KG1 (cell line): ENCODE measurements at regions not wholly inside any gene's neighbourhood (a gene's known extent, or its start where the extent isn't known, plus 50 kb on each side); places are given as distances from the start of the nearest gene placed in this dataset.
"Not testable (repeated sequence)": the region's sequence is repeated elsewhere in the genome, so short reads cannot be mapped to it uniquely, and the experiment has no call there.

Experiments
- DNase-seq: peaks from one replicate; lab custom pipeline; 2025; lab: John Stamatoyannopoulos, UW

DNA sequence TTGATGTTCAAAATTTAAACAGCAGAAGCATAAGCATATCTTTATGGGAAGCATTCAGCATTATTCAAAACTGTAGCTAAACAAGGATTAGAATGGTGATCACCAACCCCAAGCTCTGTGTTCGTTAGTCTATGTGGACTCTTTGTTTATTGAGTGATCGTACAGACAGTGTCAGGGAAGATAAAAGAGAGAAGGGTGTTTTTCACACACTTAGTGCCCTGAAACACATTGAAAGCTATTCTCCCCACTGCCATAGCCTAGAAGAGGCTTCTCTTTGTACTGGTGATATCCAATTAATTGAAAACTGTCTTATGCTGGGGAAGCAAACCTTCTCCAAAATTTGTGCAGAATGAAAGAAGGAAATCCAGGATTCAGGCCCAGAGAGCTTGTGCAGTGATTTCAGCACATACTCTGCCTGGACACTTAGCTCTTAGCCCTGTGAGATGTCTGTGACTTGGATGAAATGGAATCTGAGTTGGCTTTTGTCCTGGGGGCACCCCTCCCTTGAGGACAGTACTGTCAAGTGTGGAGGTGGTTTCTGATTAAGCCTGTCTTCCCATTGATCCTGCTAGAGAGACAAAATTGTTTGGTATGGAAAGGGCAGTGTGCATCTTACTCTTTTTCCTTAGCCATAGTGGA is 125.7 kb upstream of the MTHFD1L start:
- DNase-seq, result no peak

DNA sequence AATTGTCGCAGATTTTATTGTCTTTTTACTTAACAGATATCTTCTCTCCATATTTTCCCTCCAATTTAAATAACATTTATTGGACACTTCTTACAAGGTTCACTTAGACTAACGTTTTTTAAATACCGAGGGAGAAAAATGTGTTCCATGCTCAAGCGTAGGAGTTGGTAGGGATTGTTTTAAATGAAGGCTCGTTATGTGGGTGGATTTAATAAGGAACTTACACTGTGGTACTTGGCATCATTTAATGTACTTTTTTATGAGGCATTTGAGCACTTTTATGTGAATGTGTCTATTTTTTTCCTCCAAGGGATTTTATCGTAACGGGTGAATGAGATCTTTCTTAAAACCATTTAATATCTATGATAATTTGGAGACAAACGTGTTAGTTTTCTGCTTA is 125.0 kb upstream of the MTHFD1L start:
- no peak for DNase-seq

DNA sequence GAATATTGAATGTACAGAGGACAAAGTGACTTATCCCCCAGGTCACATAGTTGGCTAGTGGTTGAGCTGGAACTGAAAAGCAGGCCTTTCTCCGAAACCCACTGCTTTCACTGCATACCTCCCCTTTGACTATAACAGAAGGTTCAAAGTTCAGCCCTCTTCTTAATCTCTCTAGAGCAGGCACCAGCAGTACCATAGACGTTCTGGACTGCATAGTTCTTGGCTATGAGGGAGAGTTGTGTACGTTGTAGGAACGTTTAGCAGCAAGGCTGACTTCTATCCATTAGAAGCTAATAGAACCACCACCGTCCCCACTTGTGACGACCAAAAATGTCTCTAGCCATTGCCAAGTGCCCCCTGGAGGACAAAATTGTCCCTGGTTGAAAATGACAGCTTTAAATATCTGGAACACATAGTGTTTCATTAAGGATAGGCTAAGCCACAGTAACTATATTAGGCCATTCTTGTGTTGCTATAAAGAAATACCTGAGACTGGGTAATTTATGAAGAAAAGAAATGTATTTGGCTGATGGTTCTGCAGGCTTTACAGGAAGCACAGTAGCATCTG is 123.8 kb upstream of the MTHFD1L start:
- DNase-seq, result no peak

DNA sequence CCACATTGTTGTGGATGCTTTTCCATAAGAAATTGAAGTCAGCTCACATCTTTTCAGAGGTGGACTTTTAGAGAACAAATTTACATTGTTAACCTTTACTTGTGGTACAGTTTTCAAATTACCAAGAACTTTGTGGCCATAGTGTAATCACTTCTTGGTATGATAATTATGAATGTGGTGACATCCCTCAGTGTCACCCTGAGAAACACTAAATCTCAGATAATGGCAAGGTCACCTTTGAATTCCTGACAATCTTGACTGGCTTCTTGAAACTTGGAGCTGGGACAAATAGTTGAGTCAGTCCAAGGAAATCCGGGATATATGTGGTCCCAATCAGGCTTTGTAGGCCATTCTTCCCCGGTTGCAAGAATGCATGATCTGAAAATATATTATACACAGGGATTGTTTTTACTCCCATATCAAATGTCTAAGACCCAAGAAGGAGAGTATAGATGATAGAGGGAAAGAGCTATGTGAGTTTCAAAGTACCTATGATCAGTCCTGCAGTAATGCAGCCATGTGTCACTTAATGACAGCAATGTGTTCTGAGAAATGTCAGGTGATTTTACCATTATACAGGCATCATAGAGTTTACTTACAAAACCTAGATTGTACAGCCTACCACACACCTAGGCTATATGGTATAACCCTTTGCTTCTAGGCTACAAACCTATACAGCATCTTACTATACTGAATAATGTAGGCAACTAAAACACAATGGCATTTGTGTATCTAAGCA is 120.8 kb upstream of the MTHFD1L start:
- DNase-seq, result no peak

DNA sequence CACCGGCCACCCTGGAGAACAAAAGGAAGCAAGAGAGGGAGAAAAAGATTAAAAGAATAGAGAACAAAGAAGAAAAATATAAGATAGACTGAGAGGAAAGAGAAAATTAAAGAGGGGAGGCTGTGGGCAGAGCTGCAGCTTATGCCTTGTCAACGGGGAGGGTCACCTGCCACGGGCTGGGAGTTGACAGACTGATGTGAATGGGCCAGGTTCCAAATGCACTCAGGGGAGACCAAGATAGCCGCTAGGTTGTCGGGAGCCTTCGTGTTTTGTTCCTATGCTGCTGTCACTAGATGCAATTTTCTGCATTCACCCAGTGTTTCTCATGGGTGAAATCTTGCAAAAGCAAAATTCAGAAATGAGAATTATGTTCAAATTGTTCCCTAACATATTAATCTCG is 119.6 kb upstream of the MTHFD1L start:
- no peak for DNase-seq

DNA sequence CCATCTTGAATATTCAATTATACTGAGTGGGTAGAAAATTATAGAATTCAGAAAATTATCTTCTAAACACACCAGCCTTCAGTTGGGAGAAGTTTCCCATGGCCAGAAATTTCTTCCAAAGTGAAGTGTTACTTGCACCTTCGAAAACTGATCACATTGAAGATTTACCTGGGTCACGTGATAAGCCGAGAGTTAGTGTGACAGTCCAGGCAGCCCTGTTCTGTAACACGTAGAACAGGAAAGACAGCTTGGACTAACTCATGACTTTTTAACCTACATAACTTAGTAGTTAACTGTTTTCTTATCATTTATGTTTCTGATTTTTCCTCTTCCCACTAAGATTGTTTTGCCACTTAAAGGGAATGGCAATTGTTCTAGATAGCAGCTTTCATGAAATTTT is 118.3 kb upstream of the MTHFD1L start:
- no peak for DNase-seq

DNA sequence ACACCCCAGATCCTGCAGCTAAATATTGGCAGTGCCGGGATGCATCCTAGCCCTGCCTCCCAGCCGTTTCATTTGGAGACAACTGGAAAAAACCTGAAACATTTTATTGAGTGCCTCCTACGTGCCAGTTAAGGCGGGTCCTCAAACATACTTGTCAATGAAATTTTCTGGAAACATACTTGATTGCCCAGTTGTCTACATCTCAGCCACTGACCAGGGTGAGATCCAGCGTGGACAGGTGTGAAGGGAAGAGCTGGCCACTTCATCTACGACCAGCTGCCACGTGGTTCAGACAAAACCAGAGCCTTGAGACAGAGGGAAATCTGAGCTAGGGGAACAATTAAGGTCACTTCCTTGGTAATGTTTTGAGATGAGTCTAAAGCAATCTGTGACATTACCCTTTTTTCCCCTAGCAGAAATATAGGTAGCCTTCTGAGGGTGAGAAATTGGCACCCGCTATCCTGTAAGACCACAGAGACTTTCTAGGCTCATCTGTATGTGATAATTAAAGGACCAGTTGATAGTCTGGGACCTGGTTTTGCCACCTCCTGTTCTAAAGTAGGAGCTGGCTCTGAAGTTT is 116.3 kb upstream of the MTHFD1L start:
- DNase-seq, result no peak

DNA sequence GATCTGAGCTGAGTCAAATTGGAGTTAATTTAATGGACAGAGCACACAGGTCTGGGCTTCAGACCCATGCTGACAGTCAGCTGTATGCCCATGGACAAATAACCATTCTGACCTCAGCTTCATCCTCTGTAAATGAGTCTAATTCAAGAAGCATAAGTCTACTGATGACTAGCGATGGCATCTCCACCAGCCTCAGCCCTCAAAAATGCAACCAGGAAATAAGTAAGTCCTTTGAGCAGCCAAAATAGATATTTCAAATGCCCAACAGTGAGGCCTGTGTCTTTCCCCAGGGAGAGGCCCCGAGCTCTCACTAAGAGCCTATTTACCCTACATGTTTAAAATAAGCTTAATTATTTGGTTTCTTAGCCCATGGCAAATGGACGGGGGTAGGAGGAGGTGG is 114.2 kb upstream of the MTHFD1L start:
- DNase-seq, result no peak

DNA sequence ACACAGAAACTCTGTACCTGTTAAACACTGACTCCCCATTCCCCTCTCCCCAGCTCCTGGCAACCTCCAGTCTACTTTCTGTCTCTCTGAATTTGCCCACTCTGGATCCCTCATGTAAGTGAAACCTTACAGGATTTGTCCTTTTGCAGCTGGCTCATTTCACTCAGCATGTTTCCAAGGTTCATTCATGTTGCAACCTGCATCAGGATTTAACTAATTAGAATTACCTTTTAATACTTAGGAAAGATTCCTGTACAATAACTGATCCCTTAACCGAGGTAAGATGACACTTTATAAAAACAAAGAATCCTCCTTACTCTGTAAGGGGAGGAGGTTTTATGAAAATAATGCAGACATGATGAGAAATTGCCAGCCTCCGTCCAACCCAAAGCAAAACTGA is 113.1 kb upstream of the MTHFD1L start:
- DNase-seq, result no peak

DNA sequence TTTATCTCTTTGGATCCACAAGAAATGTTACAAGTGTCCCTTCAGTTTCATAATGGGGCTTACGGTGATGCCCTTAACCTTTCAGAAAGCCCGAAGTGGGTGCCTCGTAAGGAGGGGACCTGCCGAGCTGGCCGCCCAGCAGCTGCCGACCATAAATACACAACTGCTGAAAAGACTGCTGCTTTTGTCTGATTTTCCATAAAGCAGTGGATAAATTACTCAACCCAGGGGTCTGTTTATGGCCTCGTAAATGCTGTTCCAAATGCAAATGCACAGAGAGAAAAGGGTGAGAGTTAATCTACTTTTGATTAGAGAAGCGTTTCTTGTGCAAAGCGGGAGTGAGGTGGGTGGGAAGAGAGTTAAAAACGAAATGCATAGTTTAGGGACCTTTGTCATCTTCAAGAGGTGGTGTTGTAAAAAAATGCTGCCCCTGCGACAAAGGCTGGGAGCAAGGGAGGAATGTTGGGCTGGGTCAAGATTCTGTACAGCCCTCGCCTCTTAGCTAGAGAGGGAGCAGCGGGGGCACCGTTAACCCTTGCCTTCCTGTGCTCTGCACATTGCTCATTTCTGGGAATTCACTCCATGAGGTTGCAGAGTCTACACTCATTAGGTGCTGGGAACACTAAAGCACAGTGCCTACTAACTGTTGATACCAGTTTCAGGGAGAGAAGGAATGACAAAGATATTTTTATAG is 112.0 kb upstream of the MTHFD1L start:
- no peak for DNase-seq

DNA sequence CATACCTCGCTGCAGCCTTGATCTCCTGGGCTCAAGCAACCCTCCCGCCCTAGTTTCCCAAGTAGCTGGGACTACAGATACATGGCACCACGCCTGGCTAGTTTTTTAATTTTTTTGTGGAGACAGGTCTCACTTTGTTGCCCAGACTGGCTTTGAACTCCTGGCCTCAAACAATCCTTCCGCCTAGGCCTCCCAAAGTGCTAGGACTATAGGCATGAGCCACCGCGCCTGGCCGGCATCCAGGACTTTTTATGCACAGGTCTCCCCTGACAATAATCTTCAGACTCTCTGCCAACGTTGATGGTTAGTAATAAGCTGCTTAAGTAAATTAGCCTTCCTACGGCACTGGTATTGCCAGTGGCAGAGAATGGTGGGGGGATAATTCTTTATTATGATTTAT is 110.5 kb upstream of the MTHFD1L start:
- no peak for DNase-seq

DNA sequence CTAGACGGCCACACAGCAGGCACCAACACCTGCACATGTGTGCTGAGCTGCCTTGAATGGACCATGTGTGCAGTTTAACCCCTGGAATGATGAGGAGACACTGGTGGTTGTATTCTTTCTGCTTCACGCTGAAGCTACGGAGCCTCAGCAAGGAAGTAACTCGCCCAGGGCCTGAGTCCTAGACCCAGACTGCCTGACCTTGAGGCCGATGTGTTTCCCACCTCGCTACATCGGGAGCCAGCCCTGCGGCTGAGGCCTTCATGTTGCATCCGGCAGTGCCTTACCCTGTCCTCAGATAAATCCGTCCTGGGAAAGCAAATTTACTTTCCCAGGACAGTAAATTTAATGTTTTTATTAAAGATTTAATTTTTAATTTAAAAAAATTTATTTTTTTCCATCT is 110.0 kb upstream of the MTHFD1L start:
- no peak for DNase-seq

DNA sequence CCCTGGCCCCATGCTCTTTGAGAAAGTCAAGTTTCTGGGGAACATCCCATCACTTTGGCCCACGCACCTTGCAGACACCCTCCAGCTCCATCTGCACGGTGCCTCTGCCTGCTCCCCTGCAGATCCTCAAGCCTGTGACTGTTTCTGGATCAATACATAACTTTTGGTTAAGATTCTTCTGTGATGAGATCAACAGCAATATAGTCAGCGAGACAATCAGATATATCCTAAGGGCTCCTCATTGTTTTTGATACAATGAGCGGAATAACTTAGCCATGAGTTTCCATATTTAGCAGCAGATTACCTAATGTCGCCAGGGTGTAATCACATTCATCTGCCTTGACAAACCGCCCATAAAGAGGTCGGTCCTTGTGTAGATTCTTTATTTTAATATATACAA is 109.3 kb upstream of the MTHFD1L start:
- DNase-seq, result no peak

DNA sequence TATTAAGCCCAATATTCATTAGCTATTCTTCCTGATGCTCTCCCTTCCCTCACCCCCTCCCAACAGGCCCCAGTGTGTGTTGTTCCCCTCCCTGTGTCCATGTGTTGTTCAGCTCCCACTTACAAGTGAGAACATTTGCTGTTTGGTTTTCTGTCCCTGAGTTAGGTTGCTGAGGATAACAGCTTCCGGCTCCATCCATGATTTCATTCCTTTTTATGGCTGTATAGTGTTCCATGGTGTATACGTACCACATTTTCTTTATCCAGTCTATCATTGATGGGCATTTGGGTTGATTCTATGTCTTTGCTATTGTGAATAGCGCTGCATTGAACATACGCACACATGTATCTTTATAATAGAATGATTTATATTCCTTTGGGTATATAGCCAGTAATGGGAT is 107.7 kb upstream of the MTHFD1L start:
- DNase-seq, result not testable (repeated sequence)

DNA sequence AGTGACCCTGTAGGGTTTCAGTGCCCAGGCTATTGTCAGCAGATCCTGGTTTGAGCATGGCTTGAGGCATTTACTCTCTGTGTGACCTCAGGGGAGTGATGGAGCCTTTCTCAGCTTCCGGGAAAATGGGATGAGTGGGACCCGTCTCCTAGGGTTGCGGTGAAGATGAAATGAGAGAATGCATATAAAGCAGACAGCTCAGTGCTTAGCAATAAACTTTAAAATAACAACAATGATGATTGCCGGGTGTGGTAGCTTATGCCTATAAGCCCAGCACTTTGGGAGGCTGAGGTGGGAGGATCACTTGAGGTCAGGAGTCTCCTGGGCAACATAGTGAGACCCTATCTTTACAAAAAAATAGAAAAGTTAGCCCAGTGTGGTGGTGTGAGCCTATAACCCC is 106.0 kb upstream of the MTHFD1L start:
- no peak for DNase-seq

DNA sequence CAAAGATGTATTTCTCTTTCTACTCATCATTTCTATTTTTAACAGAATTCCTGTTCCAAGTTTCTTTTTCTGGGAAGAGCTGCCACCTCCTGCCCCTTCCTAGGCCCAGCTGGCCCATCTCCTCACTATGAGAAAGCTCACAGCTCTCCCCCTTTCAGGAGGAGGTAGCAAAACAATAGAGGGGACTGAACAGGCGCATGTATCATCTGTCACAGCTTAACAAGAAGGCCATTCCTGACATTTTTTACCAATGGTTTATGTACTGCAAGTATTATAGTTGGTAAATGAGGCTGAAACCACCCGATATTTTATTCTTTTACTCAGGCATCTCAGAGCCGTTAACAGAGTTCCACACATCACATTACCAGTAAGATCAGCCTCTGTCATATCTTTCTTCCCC is 103.7 kb upstream of the MTHFD1L start:
- DNase-seq, result no peak

DNA sequence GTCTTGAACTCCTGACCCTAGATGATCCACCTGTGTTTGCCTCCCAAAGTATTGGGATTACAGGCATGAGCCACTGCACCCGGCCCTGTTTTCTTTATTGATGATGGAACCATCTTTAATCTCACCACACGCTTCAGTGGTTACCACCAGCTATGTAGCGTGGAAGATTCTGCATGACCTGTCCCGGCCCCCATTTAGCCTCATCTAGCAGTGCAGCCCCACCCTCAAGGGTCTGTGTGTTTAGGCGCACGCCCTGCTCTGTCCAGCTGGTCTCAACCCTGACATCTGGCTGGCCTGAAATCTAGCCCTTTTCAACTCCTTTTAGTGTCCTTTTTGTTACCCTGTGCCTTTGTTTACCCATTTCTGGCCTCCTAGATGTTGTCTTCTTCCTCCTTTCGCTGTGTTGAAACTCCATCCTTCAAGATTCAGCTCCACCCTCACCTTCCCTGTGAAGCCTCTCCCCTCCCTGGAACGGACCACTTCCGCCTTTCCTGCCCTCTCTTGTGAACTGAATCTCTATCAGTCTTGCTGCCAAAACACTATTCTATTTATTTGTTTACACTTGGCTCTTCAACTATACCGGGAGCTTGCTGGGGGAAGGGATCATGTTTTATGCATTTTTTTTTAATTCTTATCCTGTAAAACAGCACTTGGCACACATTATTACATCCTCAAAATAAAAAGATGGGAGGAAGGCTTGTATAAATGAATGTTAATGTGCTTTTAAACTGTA is 101.0 kb upstream of the MTHFD1L start:
- no peak for DNase-seq

DNA sequence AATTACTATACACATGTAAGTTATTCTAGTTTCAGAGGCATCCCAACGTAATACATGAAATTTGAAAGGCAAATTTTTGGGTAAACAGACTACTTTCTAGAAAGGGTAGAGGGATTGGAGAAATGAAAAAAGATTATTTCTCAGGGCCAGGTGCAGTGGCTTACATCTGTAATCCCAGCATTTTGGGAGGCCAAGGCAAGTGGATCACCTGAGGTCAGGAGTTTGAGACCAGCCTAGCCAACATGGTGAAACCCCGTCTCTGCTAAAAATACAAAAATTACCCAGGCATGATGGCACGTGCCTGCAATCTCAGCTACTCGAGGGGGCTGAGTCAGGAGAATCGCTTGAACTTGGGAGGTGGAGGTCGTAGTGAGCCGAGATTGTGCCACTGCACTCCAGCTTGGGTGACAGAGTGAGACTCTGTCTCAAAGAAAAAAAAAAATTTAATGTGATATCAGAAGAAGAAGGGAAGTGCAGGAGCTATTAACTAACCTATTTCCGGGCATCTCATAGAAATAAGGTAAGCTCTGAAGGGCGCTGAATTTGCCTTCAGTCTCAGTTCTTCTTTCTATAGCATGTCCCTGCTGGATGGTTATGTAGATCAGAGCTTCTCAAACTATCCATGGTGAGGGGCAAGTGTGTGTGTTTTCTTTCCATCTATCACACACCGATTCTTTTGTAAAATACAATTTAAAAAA is 100.3 kb upstream of the MTHFD1L start:
- no peak for DNase-seq

DNA sequence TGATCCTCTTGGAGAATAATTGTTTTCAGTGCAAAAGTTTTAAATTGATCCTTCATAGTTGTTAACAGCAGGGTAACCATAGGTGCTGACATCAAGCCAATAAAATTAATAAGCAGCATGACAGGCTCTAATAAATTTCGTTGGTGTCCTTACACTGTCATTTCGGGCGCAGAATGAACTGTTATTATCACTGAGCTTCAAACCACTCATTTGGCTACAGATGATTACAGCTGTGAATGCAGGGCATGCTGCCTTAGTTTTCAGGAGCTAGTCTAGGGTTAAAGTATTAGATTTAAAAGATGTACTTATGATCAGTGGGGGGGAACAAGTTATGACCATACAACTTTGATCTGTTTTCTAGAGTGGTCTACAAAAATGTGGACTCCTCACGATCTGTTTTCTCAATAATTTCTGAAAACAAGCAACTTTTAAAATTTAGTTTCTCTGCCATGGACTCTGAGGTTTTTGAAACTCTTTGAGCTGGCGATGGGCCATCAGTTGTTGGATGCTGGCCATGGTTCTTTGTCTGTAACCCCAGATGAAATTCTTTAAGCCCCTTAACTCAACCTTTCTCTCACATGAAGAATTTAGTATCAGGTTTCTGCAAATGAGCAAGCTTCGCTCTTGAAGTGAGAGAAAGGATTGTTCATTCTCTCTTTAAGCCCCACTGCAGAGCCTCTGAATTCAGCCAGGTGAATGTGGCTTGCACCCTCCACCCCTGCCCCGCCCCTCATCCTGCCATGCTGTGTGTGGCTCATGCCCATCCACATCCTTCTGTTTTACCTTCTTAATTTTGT is 99.1 kb upstream of the MTHFD1L start:
- no peak for DNase-seq

DNA sequence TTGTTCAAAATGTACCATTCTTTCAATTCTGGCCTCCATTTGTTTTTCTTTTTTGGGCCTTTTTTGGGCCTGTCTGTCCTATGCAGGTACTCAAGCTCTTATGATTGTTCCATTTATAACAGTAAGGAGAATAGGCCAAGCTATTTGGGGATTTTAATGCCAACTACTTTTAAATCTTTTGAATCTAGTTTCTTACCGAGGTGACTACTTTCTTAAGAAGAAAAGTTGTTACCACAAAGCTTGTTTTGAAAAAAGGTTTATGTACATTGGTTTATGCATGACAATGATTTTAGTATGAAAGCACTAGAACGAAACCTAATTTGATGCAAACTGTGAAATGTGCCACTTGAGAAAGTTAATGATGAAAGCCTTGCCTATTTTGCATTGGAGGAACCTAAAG is 98.3 kb upstream of the MTHFD1L start:
- no peak for DNase-seq
